ENCODE measurements at regions not wholly inside any gene's neighbourhood (a gene's known extent, or its start where the extent isn't known, plus 50 kb on each side); places are given as distances from the start of the nearest gene placed in this dataset.

DNA sequence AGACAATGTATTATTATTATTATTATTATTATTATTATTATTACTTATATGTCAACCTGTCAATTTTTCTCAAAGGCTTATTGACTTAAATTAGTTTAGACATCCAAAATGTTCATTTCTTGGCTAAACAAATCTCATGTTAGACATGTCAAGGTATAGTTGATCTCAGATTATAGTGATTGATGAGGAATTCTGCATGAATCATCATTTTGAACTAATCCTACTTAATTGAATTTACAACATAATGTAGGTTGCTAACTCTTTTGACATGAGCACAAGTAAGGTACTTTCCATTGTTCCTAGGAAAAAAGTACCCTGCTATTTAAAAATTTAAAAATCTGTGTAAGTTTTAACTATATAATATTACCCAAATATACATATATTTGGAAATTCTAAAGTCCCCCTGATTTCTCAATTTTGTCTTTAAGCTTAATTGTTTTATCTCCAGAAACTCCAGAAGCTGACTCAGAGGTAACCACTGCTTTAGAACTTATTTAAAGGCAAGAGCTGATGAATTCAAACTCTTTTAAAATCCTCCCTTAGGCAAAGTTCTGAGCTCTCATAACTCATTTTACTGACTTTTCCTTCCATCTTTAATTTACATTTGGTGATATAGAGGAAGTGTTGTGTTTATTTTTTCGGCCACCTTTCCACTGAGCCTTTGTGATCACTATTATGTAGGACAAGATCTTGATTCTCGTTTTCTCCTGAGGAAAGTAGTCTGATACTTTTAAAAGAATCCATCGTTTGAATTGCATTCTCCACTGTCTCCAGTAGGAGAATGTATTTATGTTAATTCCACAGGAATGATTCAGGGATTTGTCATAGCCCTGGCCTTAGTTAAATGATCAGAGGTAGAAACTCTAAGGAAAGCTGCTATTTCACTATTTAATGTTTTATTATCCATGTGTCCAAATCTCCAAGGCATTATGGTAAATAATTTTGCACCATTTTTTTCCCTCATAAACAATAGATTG lies 1304.5 kb downstream of the AACS start:
- DNase-seq (ENCODE audit: low read depth) = no peak
- no peak overlapping the region for H3K4me3 ChIP-seq (ENCODE audit: low read depth, low read length)
- H3K27me3 ChIP-seq (ENCODE audit: control insufficient read depth, insufficient read depth, low read length) = no peaks in the 10 kb centered on the region
- H3K36me3 ChIP-seq (ENCODE audit: control insufficient read depth, insufficient read depth, low read length) = no peaks in the 10 kb centered on the region
- TF ChIP-seq, protein P1, sequence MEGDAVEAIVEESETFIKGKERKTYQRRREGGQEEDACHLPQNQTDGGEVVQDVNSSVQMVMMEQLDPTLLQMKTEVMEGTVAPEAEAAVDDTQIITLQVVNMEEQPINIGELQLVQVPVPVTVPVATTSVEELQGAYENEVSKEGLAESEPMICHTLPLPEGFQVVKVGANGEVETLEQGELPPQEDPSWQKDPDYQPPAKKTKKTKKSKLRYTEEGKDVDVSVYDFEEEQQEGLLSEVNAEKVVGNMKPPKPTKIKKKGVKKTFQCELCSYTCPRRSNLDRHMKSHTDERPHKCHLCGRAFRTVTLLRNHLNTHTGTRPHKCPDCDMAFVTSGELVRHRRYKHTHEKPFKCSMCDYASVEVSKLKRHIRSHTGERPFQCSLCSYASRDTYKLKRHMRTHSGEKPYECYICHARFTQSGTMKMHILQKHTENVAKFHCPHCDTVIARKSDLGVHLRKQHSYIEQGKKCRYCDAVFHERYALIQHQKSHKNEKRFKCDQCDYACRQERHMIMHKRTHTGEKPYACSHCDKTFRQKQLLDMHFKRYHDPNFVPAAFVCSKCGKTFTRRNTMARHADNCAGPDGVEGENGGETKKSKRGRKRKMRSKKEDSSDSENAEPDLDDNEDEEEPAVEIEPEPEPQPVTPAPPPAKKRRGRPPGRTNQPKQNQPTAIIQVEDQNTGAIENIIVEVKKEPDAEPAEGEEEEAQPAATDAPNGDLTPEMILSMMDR (IDR thresholded peaks at IDR 0.05; ENCODE audit: insufficient read depth, low read length, poor library complexity, severe bottlenecking) = no peak

- TF ChIP-seq, protein P1 (IDR thresholded peaks at IDR 0.05; ENCODE audit: insufficient read depth, low read length, poor library complexity, severe bottlenecking) = no peak
- H3K27me3 ChIP-seq (ENCODE audit: control insufficient read depth, insufficient read depth, low read length) = no peaks in the 10 kb centered on the region
- no peak overlapping the region for H3K4me3 ChIP-seq (ENCODE audit: low read depth, low read length)
- H3K36me3 ChIP-seq (ENCODE audit: control insufficient read depth, insufficient read depth, low read length) = no peaks in the 10 kb centered on the region
- no peak for DNase-seq (ENCODE audit: low read depth)
Observed at GRCh38 chr12:126383506-126383905, 1318.3 kb downstream of the AACS start.

GRCh38 chr12:126384026-126384564 lies 1318.9 kb downstream of the AACS start:
- H3K36me3 ChIP-seq (ENCODE audit: control insufficient read depth, insufficient read depth, low read length) = no peaks in the 10 kb centered on the region
- no peak overlapping the region for H3K4me3 ChIP-seq (ENCODE audit: low read depth, low read length)
- DNase-seq (ENCODE audit: low read depth) = no peak
- TF ChIP-seq, protein P1 (IDR thresholded peaks at IDR 0.05; ENCODE audit: insufficient read depth, low read length, poor library complexity, severe bottlenecking) = no peak
- no peaks in the 10 kb centered on the region for H3K27me3 ChIP-seq (ENCODE audit: control insufficient read depth, insufficient read depth, low read length)

- no peaks in the 10 kb centered on the region for H3K27me3 ChIP-seq (ENCODE audit: control insufficient read depth, insufficient read depth, low read length)
- no peaks in the 10 kb centered on the region for H3K36me3 ChIP-seq (ENCODE audit: control insufficient read depth, insufficient read depth, low read length)
- TF ChIP-seq, protein P1 (IDR thresholded peaks at IDR 0.05; ENCODE audit: insufficient read depth, low read length, poor library complexity, severe bottlenecking) = no peak
- DNase-seq (ENCODE audit: low read depth) = no peak
- no peak overlapping the region for H3K4me3 ChIP-seq (ENCODE audit: low read depth, low read length)
Observed at GRCh38 chr12:126385785-126386184, 1320.5 kb downstream of the AACS start.

GRCh38 chr12:126389220-126389841 lies 1324.1 kb downstream of the AACS start:
- no peak for DNase-seq (ENCODE audit: low read depth)
- TF ChIP-seq, protein P1 (IDR thresholded peaks at IDR 0.05; ENCODE audit: insufficient read depth, low read length, poor library complexity, severe bottlenecking) = no peak
- H3K27me3 ChIP-seq (ENCODE audit: control insufficient read depth, insufficient read depth, low read length) = no peaks in the 10 kb centered on the region

More at GRCh38 chr12:126389220-126389841, 1324.1 kb downstream of the AACS start:
- Histone ChIP-seq H3K36me3 (ENCODE audit: control insufficient read depth, insufficient read depth, low read length) (no peaks in the 10 kb centered on the region), H3K4me3 (ENCODE audit: low read depth, low read length) (no peak overlapping the region)
